Astrocyte (in vitro differentiated cells and primary cell): ENCODE measurements at regions not wholly inside any gene's neighbourhood (a gene's known extent, or its start where the extent isn't known, plus 50 kb on each side); places are given as distances from the start of the nearest gene placed in this dataset.

Experiments used
- CTCF ChIP-seq: IDR thresholded peaks from 2 replicates; pipeline ENCODE4 v1.5.1; 2011; ENCODE audit warnings: low read depth, mild to moderate bottlenecking, inconsistent platforms, low read length, moderate library complexity; ENCODE audit not compliant: insufficient read depth
- EZH2 ChIP-seq: IDR thresholded peaks from 2 replicates; pipeline ENCODE4 v1.6.1; 2012; ENCODE audit warnings: mild to moderate bottlenecking, low read length, inconsistent platforms; ENCODE audit not compliant: insufficient read depth

- TF ChIP-seq CTCF (no peak), EZH2 (no peak)
These were observed 101.6 kb upstream of the CTSV start for GRCh38 chr9:97140566-97140965.
